Neural crest cell (in vitro differentiated cells): ENCODE measurements at regions not wholly inside any gene's neighbourhood (a gene's known extent, or its start where the extent isn't known, plus 50 kb on each side); places are given as distances from the start of the nearest gene placed in this dataset.

Experiments used
- DNase-seq: peaks from one replicate; pipeline ENCODE4 v3.0.0; 2021; ENCODE audit warnings: low read depth, mixed read lengths, low spot score
- H3K27ac Mint-ChIP-seq: one replicate; pipeline ENCODE4 v1.8.0; 2021; ENCODE audit warnings: mild to moderate bottlenecking, mixed read lengths; ENCODE audit not compliant: unreplicated experiment
- H3K27me3 Mint-ChIP-seq: 2 replicates; pipeline ENCODE4 v1.8.0; 2021; ENCODE audit warnings: low read depth, mild to moderate bottlenecking, mixed read lengths
- H3K36me3 Mint-ChIP-seq: 2 replicates; pipeline ENCODE4 v1.8.0; 2021; ENCODE audit warnings: low read depth, mild to moderate bottlenecking, mixed read lengths
- H3K4me1 Mint-ChIP-seq: 2 replicates; pipeline ENCODE4 v1.8.0; 2021; ENCODE audit warnings: mixed read lengths
- H3K4me3 Mint-ChIP-seq: one replicate; pipeline ENCODE4 v1.8.0; 2021; ENCODE audit warnings: mild to moderate bottlenecking, mixed read lengths
- H3K9me3 Mint-ChIP-seq: 2 replicates; pipeline ENCODE4 v1.8.0; 2021; ENCODE audit warnings: mixed read lengths
- TF ChIP-seq, protein P1 (sequence below): fragments of 200-600 bp; sonication (generic); conservative IDR thresholded peaks from 2 replicates; pipeline ENCODE4 v1.5.0; 2021; ENCODE audit warnings: antibody characterized with exemption, mild to moderate bottlenecking

DNA sequence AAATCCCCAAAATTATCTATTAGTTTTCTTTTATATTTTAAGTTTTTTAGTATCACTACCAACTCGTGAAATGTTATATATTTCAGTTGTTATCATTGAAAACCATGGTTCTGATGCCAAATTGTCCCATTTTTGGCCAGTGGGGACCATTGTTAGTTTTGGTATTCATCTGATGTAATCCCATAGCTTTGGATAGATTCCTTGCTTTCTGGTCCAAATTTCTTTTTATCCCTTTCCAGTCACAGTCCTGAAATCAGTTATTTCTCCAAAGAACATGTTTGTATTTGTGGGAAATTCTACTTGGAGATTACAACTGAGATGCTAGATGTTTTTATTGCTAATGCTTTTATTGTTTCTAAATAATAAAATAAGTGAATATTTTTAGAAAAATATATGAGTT lies 976.8 kb upstream of the CRIM1 start:
- H3K27ac Mint-ChIP-seq: no peak overlapping the region
- TF ChIP-seq, protein P1, sequence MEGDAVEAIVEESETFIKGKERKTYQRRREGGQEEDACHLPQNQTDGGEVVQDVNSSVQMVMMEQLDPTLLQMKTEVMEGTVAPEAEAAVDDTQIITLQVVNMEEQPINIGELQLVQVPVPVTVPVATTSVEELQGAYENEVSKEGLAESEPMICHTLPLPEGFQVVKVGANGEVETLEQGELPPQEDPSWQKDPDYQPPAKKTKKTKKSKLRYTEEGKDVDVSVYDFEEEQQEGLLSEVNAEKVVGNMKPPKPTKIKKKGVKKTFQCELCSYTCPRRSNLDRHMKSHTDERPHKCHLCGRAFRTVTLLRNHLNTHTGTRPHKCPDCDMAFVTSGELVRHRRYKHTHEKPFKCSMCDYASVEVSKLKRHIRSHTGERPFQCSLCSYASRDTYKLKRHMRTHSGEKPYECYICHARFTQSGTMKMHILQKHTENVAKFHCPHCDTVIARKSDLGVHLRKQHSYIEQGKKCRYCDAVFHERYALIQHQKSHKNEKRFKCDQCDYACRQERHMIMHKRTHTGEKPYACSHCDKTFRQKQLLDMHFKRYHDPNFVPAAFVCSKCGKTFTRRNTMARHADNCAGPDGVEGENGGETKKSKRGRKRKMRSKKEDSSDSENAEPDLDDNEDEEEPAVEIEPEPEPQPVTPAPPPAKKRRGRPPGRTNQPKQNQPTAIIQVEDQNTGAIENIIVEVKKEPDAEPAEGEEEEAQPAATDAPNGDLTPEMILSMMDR: no peak
- H3K4me3 Mint-ChIP-seq: no peak overlapping the region
- no peaks in the 10 kb centered on the region for H3K36me3 Mint-ChIP-seq
- H3K27me3 Mint-ChIP-seq: no peaks in the 10 kb centered on the region
- no peak for DNase-seq
- no peaks in the 10 kb centered on the region for H3K9me3 Mint-ChIP-seq
- peaks cover 4% of the 10 kb centered on the region for H3K4me1 Mint-ChIP-seq

DNA sequence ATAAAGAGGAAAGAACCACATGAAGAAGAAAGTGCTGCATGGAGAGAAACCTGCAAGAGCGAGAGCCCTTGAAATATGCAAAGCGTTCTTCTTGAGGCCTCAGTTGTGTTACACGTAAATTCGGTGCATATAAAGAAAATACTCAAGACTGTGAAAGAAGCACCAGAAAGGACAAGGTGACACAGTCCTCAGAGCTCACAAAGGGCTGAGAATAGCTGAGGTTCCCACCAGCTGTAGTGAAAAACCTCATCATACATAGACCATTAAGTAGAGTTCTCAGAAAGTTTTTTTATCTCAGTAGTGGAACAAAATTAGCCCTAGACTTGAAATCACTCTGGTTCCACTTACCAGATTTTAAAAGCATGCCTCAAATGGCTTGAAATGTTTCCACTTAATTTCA lies 980.7 kb upstream of the CRIM1 start:
- Mint-ChIP-seq H3K27me3 (no peaks in the 10 kb centered on the region), H3K36me3 (no peaks in the 10 kb centered on the region), H3K4me1 (peaks cover 4% of the 10 kb centered on the region), H3K9me3 (no peaks in the 10 kb centered on the region), H3K4me3 (no peak overlapping the region), H3K27ac (no peak overlapping the region)
- TF ChIP-seq, protein P1: no peak
- DNase-seq: no peak

DNA sequence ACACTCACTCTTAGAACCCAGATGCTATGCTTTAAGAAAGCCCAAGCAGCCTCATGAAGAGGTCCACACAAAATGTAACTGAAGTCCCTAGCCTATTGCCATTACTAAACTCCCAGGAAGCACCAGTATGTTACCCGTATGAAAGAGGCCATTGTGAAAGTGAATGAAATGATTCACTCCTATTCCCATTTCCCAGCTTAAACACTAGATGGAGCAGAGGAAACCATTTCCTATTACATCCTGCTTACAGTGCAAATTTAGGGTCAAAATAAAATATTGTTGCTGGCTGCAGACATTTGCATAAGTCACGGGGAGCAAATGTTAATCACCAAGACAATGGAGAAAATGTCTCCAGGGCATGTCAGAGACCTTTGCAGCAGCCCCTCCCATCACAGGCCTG lies 989.7 kb upstream of the CRIM1 start:
- TF ChIP-seq, protein P1: no peak
- H3K27me3 Mint-ChIP-seq: no peaks in the 10 kb centered on the region
- H3K4me3 Mint-ChIP-seq: no peak overlapping the region
- H3K9me3 Mint-ChIP-seq: peaks cover 10% of the 10 kb centered on the region
- DNase-seq: no peak
- H3K4me1 Mint-ChIP-seq: no peaks in the 10 kb centered on the region
- no peak overlapping the region for H3K27ac Mint-ChIP-seq
- no peaks in the 10 kb centered on the region for H3K36me3 Mint-ChIP-seq

DNA sequence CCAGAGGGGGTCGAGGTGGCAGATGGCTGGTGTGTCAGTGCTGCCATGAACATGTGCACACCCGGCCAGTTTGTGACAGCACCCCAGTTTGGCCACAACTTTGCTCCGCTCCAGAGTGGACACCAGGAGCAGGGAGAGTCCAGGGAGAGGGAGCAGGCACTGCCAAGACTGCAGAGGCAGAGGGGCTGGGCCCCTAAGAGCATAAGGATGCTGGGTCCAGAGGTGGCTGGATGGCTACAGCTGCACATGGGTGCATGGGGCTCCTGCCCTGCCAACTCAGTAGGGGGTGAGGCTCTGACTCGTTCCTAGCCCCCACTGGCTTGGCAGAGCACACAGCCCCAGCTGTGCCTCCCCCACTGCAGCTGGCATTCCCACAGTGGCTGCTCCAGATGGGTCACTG lies 999.2 kb upstream of the CRIM1 start:
- no peaks in the 10 kb centered on the region for H3K36me3 Mint-ChIP-seq
- no peak for DNase-seq
- H3K9me3 Mint-ChIP-seq: peaks cover 2% of the 10 kb centered on the region
- H3K4me1 Mint-ChIP-seq: no peaks in the 10 kb centered on the region
- no peak overlapping the region for H3K4me3 Mint-ChIP-seq
- no peaks in the 10 kb centered on the region for H3K27me3 Mint-ChIP-seq
- TF ChIP-seq, protein P1: no peak
- H3K27ac Mint-ChIP-seq: no peak overlapping the region

DNA sequence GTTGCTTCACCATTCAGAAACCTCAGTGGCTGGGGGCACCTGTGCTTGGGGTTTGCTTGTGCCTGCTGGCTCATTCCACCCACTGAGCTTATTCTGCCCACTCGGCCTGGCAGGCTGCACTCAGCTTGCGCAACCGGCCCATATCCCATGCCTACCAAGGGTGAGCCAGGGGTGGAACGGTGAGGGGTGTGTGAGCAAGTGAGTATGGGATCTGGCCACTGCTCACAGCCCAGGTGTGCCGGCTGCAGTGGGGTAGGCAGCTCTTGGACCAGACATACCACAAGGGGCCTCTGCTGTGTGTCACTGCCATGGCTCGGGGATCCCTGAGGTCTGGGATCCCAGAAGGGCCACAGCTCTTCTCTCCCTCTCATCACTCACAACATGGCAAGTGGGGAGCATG lies 1000.5 kb upstream of the CRIM1 start:
- Mint-ChIP-seq H3K4me3 (no peak overlapping the region), H3K4me1 (no peaks in the 10 kb centered on the region), H3K36me3 (no peaks in the 10 kb centered on the region), H3K27me3 (no peaks in the 10 kb centered on the region), H3K27ac (no peak overlapping the region), H3K9me3 (peaks cover 2% of the 10 kb centered on the region)
- DNase-seq: no peak
- TF ChIP-seq, protein P1: no peak

DNA sequence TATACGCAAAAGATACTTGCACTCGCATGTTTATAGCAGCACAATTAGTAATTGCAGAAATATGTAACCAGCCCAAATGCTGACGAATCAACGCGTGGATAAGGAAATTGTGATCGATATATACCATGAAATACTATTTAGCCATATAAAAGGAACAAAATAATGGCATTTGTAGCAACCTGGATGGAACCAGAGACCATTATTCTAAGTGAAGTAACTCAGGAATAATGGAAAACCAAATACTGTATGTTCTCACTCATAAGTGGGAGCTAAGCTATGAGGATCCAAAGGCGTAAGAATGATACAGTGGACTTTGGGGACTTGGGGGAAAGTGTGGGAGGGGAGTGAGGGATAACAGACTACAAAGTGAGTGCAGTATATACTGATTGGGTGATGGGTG lies 1008.0 kb upstream of the CRIM1 start:
- no peak overlapping the region for H3K4me3 Mint-ChIP-seq
- no peaks in the 10 kb centered on the region for H3K27me3 Mint-ChIP-seq
- H3K9me3 Mint-ChIP-seq: no peaks in the 10 kb centered on the region
- H3K27ac Mint-ChIP-seq: no peak overlapping the region
- H3K4me1 Mint-ChIP-seq: no peaks in the 10 kb centered on the region
- no peak for DNase-seq
- TF ChIP-seq, protein P1: no peak
- H3K36me3 Mint-ChIP-seq: no peaks in the 10 kb centered on the region
